Upper lobe of right lung (tissue), 1 donor: ENCODE measurements at regions not wholly inside any gene's neighbourhood (a gene's known extent, or its start where the extent isn't known, plus 50 kb on each side); places are given as distances from the start of the nearest gene placed in this dataset.

Experiments
- ATAC-seq: fragments of 200-7000 bp; cut with Tn5 transposase; one replicate; pipeline ENCODE4 v1.9.1; 2020; ENCODE audit warnings: mild to moderate bottlenecking, moderate library complexity
- DNase-seq: peaks from one replicate; pipeline ENCODE4 v3.0.0-alpha.2; 2020
- H3K27ac ChIP-seq: fragments of 200-600 bp; one replicate; pipeline ENCODE4 v1.8.0; 2022
- H3K27me3 ChIP-seq: fragments of 200-600 bp; one replicate; pipeline ENCODE4 v1.8.0; 2022; ENCODE audit warnings: mild to moderate bottlenecking
- H3K36me3 ChIP-seq: fragments of 200-600 bp; one replicate; pipeline ENCODE4 v1.8.0; 2022
- H3K4me1 ChIP-seq: fragments of 200-600 bp; one replicate; pipeline ENCODE4 v1.8.0; 2022
- H3K4me3 ChIP-seq: fragments of 200-600 bp; one replicate; pipeline ENCODE4 v1.8.0; 2022; ENCODE audit warnings: mild to moderate bottlenecking
- H3K9me3 ChIP-seq: fragments of 200-600 bp; one replicate; pipeline ENCODE4 v1.8.0; 2022
- intact Hi-C: fragments of 100-400 bp; cut with DNase I; formaldehyde crosslinking; loops from one replicate; pipeline ENCODE4 v1.11.0; 2022
- TF ChIP-seq, protein P1 (sequence below): fragments of 200-600 bp; IDR thresholded peaks from one replicate; pipeline ENCODE4 v1.8.0; 2022; ENCODE audit warnings: antibody characterized with exemption
- donor health status: DM: no; HTN: yes; CAD: no; lungs with severe emphysema.

DNA sequence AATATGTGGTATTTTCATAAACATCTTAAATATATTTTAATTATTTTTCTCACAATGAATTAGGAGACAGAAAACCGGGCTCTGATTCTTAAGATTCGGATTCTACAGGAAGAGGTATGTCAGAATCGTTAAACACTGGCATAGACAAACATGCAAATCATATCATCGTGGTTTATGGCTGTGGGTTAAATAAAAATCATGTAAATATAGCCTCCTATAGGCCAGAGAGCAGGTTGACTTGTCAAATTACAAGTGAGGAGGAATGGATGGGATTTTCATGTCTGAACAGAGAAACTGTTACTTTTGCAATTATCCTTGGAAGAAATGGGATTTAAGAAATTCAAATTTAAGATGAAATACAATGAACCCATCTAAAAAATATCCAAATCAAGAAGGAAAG, 74.9 kb upstream of the BCAT1 start:
- H3K4me3 ChIP-seq = no peak overlapping the region
- TF ChIP-seq, protein P1, sequence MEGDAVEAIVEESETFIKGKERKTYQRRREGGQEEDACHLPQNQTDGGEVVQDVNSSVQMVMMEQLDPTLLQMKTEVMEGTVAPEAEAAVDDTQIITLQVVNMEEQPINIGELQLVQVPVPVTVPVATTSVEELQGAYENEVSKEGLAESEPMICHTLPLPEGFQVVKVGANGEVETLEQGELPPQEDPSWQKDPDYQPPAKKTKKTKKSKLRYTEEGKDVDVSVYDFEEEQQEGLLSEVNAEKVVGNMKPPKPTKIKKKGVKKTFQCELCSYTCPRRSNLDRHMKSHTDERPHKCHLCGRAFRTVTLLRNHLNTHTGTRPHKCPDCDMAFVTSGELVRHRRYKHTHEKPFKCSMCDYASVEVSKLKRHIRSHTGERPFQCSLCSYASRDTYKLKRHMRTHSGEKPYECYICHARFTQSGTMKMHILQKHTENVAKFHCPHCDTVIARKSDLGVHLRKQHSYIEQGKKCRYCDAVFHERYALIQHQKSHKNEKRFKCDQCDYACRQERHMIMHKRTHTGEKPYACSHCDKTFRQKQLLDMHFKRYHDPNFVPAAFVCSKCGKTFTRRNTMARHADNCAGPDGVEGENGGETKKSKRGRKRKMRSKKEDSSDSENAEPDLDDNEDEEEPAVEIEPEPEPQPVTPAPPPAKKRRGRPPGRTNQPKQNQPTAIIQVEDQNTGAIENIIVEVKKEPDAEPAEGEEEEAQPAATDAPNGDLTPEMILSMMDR = no peak
- DNase-seq (no peak), ATAC-seq (no peak)
- no peaks in the 10 kb centered on the region for H3K27me3 ChIP-seq
- intact Hi-C loops = no loop called here
- no peaks in the 10 kb centered on the region for H3K9me3 ChIP-seq
- H3K4me1 ChIP-seq = no peaks in the 10 kb centered on the region
- no peaks in the 10 kb centered on the region for H3K36me3 ChIP-seq
- H3K27ac ChIP-seq = no peak overlapping the region

DNA sequence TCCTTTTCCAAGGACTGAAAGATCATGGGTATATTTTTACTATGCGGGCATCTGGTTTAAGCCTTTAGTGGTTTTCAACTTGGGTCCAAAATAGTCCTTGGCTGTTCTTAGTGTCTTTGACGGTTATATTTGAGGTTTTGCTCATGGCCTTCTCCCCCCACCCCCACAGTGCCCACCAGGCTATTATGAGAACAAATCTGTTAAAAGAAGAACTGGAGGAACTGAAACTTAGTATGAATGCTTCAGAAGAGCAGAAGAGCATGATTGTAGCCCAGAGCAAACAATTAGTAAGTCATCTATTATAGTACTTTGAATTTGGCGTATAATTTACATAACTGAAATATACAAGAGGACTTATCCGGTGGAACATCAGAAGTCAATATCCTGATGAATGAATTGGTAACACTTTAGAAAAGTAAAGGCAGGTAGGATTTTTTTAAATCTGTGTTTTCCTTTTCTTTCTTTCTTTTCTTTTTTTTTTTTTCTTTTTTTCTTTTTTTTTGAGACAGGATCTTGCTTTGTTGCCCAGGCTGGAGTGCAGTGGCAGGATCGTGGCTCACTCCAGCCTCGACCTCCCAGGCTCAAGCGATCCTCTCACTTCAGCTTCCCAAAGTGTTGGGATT, 71.8 kb upstream of the BCAT1 start:
- no peaks in the 10 kb centered on the region for H3K36me3 ChIP-seq
- no peaks in the 10 kb centered on the region for H3K9me3 ChIP-seq
- no peak for ATAC-seq
- H3K4me3 ChIP-seq = no peak overlapping the region
- TF ChIP-seq, protein P1 = no peak
- no peaks in the 10 kb centered on the region for H3K27me3 ChIP-seq
- intact Hi-C loops = no loop called here
- H3K4me1 ChIP-seq = no peaks in the 10 kb centered on the region
- no peak overlapping the region for H3K27ac ChIP-seq
- no peak for DNase-seq

DNA sequence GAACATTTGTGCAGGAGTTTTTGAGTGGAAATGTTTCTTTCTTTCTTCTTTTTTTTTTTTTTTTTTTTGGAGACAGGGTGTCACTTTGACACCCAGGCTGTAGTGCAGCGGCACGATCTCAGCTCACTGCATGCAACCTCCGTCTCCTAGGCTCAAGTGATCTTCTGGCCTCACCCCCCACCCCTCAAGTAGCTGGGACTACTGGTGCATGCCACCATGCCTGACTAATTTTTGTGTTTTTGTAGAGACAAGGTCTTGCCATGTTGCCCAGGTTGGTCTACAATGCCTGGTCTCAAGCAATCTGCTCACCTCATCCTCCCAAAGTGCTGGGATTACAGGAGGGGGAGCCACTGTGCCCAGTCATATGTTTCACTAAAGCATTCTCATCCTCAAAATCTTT, 69.2 kb upstream of the BCAT1 start:
- Histone ChIP-seq H3K9me3 (no peaks in the 10 kb centered on the region), H3K27ac (no peak overlapping the region), H3K4me3 (no peak overlapping the region), H3K36me3 (no peaks in the 10 kb centered on the region), H3K27me3 (no peaks in the 10 kb centered on the region), H3K4me1 (no peaks in the 10 kb centered on the region)
- TF ChIP-seq, protein P1 = no peak
- ATAC-seq (no peak), DNase-seq (no peak)
- intact Hi-C loops = no loop called here

DNA sequence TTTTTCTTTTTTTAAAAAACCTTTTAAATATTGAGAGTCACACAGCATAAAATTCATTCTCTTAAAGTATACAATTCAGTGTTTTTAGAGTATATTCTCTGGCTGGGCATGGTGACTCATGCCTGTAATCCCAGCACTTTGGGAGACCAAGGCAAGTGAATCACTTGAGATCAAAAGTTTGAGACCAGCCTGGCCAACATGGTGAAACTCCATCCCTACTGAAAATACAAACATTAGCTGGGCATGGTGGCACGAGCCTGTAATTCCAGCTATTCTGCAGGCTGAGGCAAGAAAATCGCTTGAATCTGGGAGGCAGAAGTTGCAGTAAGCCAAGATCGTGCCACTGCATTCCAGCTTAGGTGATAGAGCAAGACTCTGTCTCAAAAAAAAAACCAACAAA, 68.4 kb upstream of the BCAT1 start:
- no peak overlapping the region for H3K27ac ChIP-seq
- TF ChIP-seq, protein P1 = no peak
- H3K4me1 ChIP-seq = no peaks in the 10 kb centered on the region
- ATAC-seq = no peak
- no peaks in the 10 kb centered on the region for H3K27me3 ChIP-seq
- no peak overlapping the region for H3K4me3 ChIP-seq
- DNase-seq = no peak
- intact Hi-C loops = no loop called here
- no peaks in the 10 kb centered on the region for H3K36me3 ChIP-seq
- H3K9me3 ChIP-seq = no peaks in the 10 kb centered on the region

DNA sequence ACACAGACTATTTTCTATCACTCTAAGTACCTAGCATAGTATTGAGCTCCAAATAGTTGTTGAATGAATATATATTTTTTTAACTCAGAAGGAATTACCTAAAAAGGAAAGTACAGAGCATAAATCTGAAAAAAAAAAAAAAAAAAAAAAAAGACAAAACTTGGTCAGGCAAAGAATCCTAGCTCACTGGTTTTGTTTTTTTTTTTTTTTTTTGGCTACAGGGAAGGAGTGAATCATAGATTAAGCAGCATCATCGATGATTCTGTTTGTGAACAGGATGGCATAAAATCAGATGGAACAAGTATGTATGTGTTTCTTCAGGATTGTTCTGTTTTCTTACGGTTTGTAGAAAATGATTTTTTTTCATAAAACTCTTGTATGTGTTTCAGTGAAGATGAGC, 66.1 kb upstream of the BCAT1 start:
- H3K4me3 ChIP-seq = no peak overlapping the region

More for the DNA sequence above, 66.1 kb upstream of the BCAT1 start:
- intact Hi-C loops = no loop called here
- H3K27ac ChIP-seq = no peak overlapping the region
- no peaks in the 10 kb centered on the region for H3K27me3 ChIP-seq
- TF ChIP-seq, protein P1 = no peak
- no peaks in the 10 kb centered on the region for H3K36me3 ChIP-seq
- no peak for ATAC-seq
- no peak for DNase-seq
- no peaks in the 10 kb centered on the region for H3K9me3 ChIP-seq
- no peaks in the 10 kb centered on the region for H3K4me1 ChIP-seq
